Endothelial cell of umbilical vein (primary cell): ENCODE measurements at regions not wholly inside any gene's neighbourhood (a gene's known extent, or its start where the extent isn't known, plus 50 kb on each side); places are given as distances from the start of the nearest gene placed in this dataset.

ENCODE experiments used
- BruUV-seq: library from RNA; stranded (reverse); fragments of 400-500 nt; replicated peaks from 2 replicates; lab custom pipeline; 2021; lab: Mats Ljungman, UMichigan
- CTCF ChIA-PET: fragments of 300-600, 350-600 bp; sonication (Branson Sonifier 250); formaldehyde crosslinking; loops from one replicate; lab custom pipeline; 2021; ENCODE audit warnings: antibody characterized with exemption, inconsistent platforms; lab: Charles Lee
- POLR2A ChIA-PET: fragments of 300-600, 350-600 bp; sonication (Branson Sonifier 250); formaldehyde crosslinking; loops from one replicate; lab custom pipeline; 2021; ENCODE audit warnings: antibody characterized with exemption, inconsistent platforms; lab: Charles Lee
- DNase-seq: peaks from one replicate; pipeline ENCODE4 v3.0.0-alpha.2; 2011; ENCODE audit warnings: low read depth, low spot score
- FAIRE-seq: peaks from 2 replicates; lab custom pipeline; 2011; peaks lifted over from hg19 to GRCh38; lab: Jason Lieb, UNC
- H2AFZ ChIP-seq: 2 replicates; pipeline ENCODE4 v1.6.0; 2012; ENCODE audit warnings: low read depth, low read length, control low read depth, inconsistent platforms
- H3K27ac ChIP-seq: 2 replicates; pipeline ENCODE4 v1.5.1; 2011; ENCODE audit warnings: low read depth, mild to moderate bottlenecking, control low read depth, low read length, moderate library complexity; ENCODE audit not compliant: insufficient read depth
- H3K27me3 ChIP-seq, 2 experiments: 2 replicates each; pipeline versions ENCODE4 v1.6.0 to v1.6.1; 2011; ENCODE audit warnings: low read length in 2 of 2, mixed read lengths in 1 of 2; ENCODE audit not compliant: control insufficient read depth in 2 of 2, insufficient read depth in 2 of 2
- H3K36me3 ChIP-seq, 2 experiments: 2 replicates in 1 of 2; 3 replicates in 1 of 2; pipeline ENCODE4 v1.5.1; 2011; ENCODE audit warnings: low read length in 2 of 2, mild to moderate bottlenecking in 1 of 2, moderate library complexity in 1 of 2; ENCODE audit not compliant: control insufficient read depth in 2 of 2, insufficient read depth in 2 of 2; ENCODE audit errors: extremely low read depth in 1 of 2
- H3K4me1 ChIP-seq: 3 replicates; pipeline ENCODE4 v1.5.1; 2011; ENCODE audit warnings: mild to moderate bottlenecking, low read length; ENCODE audit not compliant: control insufficient read depth, insufficient read depth; ENCODE audit errors: extremely low read depth
- H3K4me2 ChIP-seq: 2 replicates; pipeline ENCODE4 v1.6.1; 2011; ENCODE audit warnings: low read length, control low read depth, mixed read lengths; ENCODE audit not compliant: insufficient read depth
- H3K4me3 ChIP-seq, 3 experiments: fragments of 200-600 bp in 1 of 3; sonication (generic), shearing (Covaris generic) in 1 of 3; replicated peaks in 1 of 3; 2 replicates each; pipeline ENCODE4 v1.5.1; 2011 to 2016; ENCODE audit warnings: control low read depth in 3 of 3, low read length in 3 of 3, mild to moderate bottlenecking in 2 of 3, inconsistent platforms in 1 of 3, low read depth in 1 of 3, moderate library complexity in 1 of 3; ENCODE audit not compliant: insufficient read depth in 1 of 3
- H3K79me2 ChIP-seq: 2 replicates; pipeline ENCODE4 v1.6.0; 2012; ENCODE audit warnings: low read length, inconsistent platforms; ENCODE audit not compliant: control insufficient read depth, insufficient read depth
- H3K9ac ChIP-seq: replicated peaks from 2 replicates; pipeline ENCODE3; 2011; ENCODE audit warnings: low read length, control low read depth; ENCODE audit not compliant: insufficient read depth; ENCODE audit errors: extremely low read depth
- H3K9me1 ChIP-seq: replicated peaks from 3 replicates; pipeline ENCODE4 v1.6.0; 2011; ENCODE audit warnings: mild to moderate bottlenecking, low read length; ENCODE audit not compliant: control insufficient read depth, insufficient read depth; ENCODE audit errors: extremely low read depth
- H3K9me3 ChIP-seq: replicated peaks from 2 replicates; pipeline ENCODE4 v1.5.1; 2012; ENCODE audit warnings: low read length, inconsistent platforms; ENCODE audit not compliant: control insufficient read depth, insufficient read depth
- H4K20me1 ChIP-seq: replicated peaks from 2 replicates; pipeline ENCODE3; 2011; ENCODE audit warnings: mild to moderate bottlenecking, low read length; ENCODE audit not compliant: control insufficient read depth, insufficient read depth; ENCODE audit errors: extremely low read depth
- CTCF ChIP-seq, 2 donors: IDR thresholded peaks; 1 replicate in 1 of 2; 2 replicates in 1 of 2; pipeline ENCODE4 v1.5.1; 2011; ENCODE audit warnings: low read length in 2 of 2, mild to moderate bottlenecking in 2 of 2, moderate library complexity in 2 of 2, control low read depth in 1 of 2, inconsistent platforms in 1 of 2, low read depth in 1 of 2; ENCODE audit not compliant: insufficient read depth in 1 of 2; ENCODE audit errors: extremely low read depth in 1 of 2
- EZH2 ChIP-seq: IDR thresholded peaks from 2 replicates; pipeline ENCODE4 v1.6.1; 2012; ENCODE audit warnings: borderline replicate concordance, low read depth, mild to moderate bottlenecking, moderate library complexity, low read length, inconsistent platforms; ENCODE audit not compliant: severe bottlenecking
- FOS ChIP-seq: IDR thresholded peaks from 2 replicates; pipeline ENCODE4 v1.6.1; 2011; ENCODE audit warnings: mild to moderate bottlenecking, low read length, moderate library complexity, borderline replicate concordance; ENCODE audit not compliant: insufficient read depth
- GATA2 ChIP-seq: IDR thresholded peaks from 2 replicates; pipeline ENCODE4 v1.7.0; 2011; ENCODE audit warnings: low read depth, mild to moderate bottlenecking, moderate library complexity, mixed read lengths, low read length; ENCODE audit not compliant: insufficient read length, insufficient read depth
- JUN ChIP-seq: IDR thresholded peaks from 2 replicates; pipeline ENCODE4 v1.6.1; 2011; ENCODE audit warnings: borderline replicate concordance, low read depth; ENCODE audit not compliant: insufficient read length, insufficient read depth
- MAX ChIP-seq: IDR thresholded peaks from 2 replicates; pipeline ENCODE4 v1.6.1; 2011; ENCODE audit not compliant: insufficient read depth, insufficient read length
- MYC ChIP-seq: IDR thresholded peaks from one replicate; pipeline ENCODE4 v1.6.1; 2011; ENCODE audit warnings: mild to moderate bottlenecking, low read depth, low read length
- POLR2A ChIP-seq: IDR thresholded peaks from 2 replicates; pipeline ENCODE4 v1.6.1; 2012; ENCODE audit warnings: low read depth, mild to moderate bottlenecking, control low read depth, low read length
- POLR2AphosphoS5 ChIP-seq: IDR thresholded peaks from 2 replicates; pipeline ENCODE4 v1.6.1; 2012; ENCODE audit warnings: low read depth, mild to moderate bottlenecking, control low read depth, low read length, moderate library complexity; ENCODE audit not compliant: insufficient read depth
- dilution Hi-C: fragments of 300-500 bp; cut with MboI; formaldehyde crosslinking; loops from one replicate; pipeline ENCODE4 v1.15.0; 2019; ENCODE audit warnings: low sequenced_read_pairs; ENCODE audit not compliant: extremely low pct_ligation_motif_present
- intact Hi-C: fragments of 100-400 bp; cut with micrococcal nuclease; formaldehyde crosslinking; loops from one replicate; pipeline ENCODE4 v1.10.0; 2022

- Histone ChIP-seq H3K79me2 (no peaks in the 10 kb centered on the region), H3K9me1 (no peaks in the 10 kb centered on the region), H2AFZ (no peak overlapping the region), H3K9ac (no peak overlapping the region), H3K9me3 (no peaks in the 10 kb centered on the region), H3K4me1 (no peaks in the 10 kb centered on the region), H3K36me3 (no peaks in the 10 kb centered on the region), H3K4me2 (no peak overlapping the region), H3K27ac (no peak overlapping the region), H3K27me3 (no peaks in the 10 kb centered on the region), H3K4me3 (no peak overlapping the region), H4K20me1 (no peaks in the 10 kb centered on the region)
- no peak for TF ChIP-seq GATA2
- TF ChIP-seq POLR2A = no peak
- no peak for TF ChIP-seq CTCF (IDR thresholded peaks at IDR 0.05; ENCODE audit: extremely low read depth in 1 of 2, insufficient read depth in 1 of 2, low read depth in 1 of 2, low read length in 2 of 2)
- no peak for TF ChIP-seq EZH2
- no peak for TF ChIP-seq POLR2AphosphoS5
- no peak for TF ChIP-seq JUN
- TF ChIP-seq MYC = no peak
- TF ChIP-seq FOS = no peak
- no peak for TF ChIP-seq MAX
- DNase-seq (no peak), FAIRE-seq (no peak)
- intact Hi-C loops = no loop called here
- CTCF ChIA-PET = no interaction called here
- no TSS peak for BruUV-seq
- POLR2A ChIA-PET = no interaction called here
- dilution Hi-C loops = no loop called here
Measured at GRCh38 chr18:1357724-1358123, 453.1 kb downstream of the ADCYAP1 start.
